Endodermal cell (in vitro differentiated cells): ENCODE measurements at regions not wholly inside any gene's neighbourhood (a gene's known extent, or its start where the extent isn't known, plus 50 kb on each side); places are given as distances from the start of the nearest gene placed in this dataset.
A peak's percentile ranks its signal among the peaks of the same experiment; 100 is the strongest.
"Not testable (repeated sequence)": the region's sequence is repeated elsewhere in the genome, so short reads cannot be mapped to it uniquely, and the experiment has no call there.

Experiments
- DNase-seq: peaks from one replicate; pipeline ENCODE4 v3.0.0-alpha.2; 2017
- H3K27ac ChIP-seq: 2 replicates; pipeline ENCODE4 v1.5.1; 2013; ENCODE audit warnings: mild to moderate bottlenecking, low read depth, low read length, moderate library complexity
- H3K27me3 ChIP-seq: 2 replicates; pipeline ENCODE4 v1.6.1; 2013; ENCODE audit warnings: mild to moderate bottlenecking, low read length, moderate library complexity; ENCODE audit not compliant: insufficient read depth, control insufficient read depth, poor library complexity, severe bottlenecking
- H3K36me3 ChIP-seq: 2 replicates; pipeline ENCODE4 v1.7.0; 2013; ENCODE audit warnings: mild to moderate bottlenecking, low read length, moderate library complexity; ENCODE audit not compliant: control insufficient read depth, insufficient read depth
- H3K4me1 ChIP-seq: one replicate; pipeline ENCODE4 v1.7.0; 2013; ENCODE audit warnings: low read length; ENCODE audit not compliant: control insufficient read depth, insufficient read depth
- H3K4me3 ChIP-seq: 2 replicates; pipeline ENCODE4 v1.5.1; 2013; ENCODE audit warnings: mild to moderate bottlenecking, low read length, moderate library complexity
- H3K9ac ChIP-seq: 2 replicates; pipeline ENCODE4 v1.6.1; 2013; ENCODE audit warnings: mild to moderate bottlenecking, low read length, moderate library complexity; ENCODE audit not compliant: poor library complexity, severe bottlenecking; ENCODE audit errors: extremely low read depth
- H3K9me3 ChIP-seq: 2 replicates; pipeline ENCODE4 v1.6.1; 2013; ENCODE audit warnings: mild to moderate bottlenecking, low read length, moderate library complexity; ENCODE audit not compliant: control insufficient read depth
- H3K27ac Mint-ChIP-seq: 2 replicates; pipeline ENCODE4 v1.8.0; 2020; ENCODE audit warnings: mixed read lengths
- H3K27me3 Mint-ChIP-seq: 2 replicates; pipeline ENCODE4 v1.8.0; 2021; ENCODE audit warnings: mild to moderate bottlenecking, mixed read lengths; ENCODE audit not compliant: insufficient read depth
- H3K36me3 Mint-ChIP-seq: 2 replicates; pipeline ENCODE4 v1.8.0; 2020; ENCODE audit warnings: low read depth, mixed read lengths
- H3K4me1 Mint-ChIP-seq: 2 replicates; pipeline ENCODE4 v1.8.0; 2020; ENCODE audit warnings: mixed read lengths
- H3K4me3 Mint-ChIP-seq: 2 replicates; pipeline ENCODE4 v1.8.0; 2020; ENCODE audit warnings: mild to moderate bottlenecking, moderate library complexity, mixed read lengths
- H3K9me3 Mint-ChIP-seq: 2 replicates; pipeline ENCODE4 v1.8.0; 2020; ENCODE audit warnings: mild to moderate bottlenecking, mixed read lengths
- WGBS, 2 experiments: methylation state at CpG; one replicate each; pipeline versions ENCODE4 v1.1.5 to v1.1.7; 2013; ENCODE audit warnings: missing lambda C conversion rate in 2 of 2, mixed read lengths in 1 of 2; ENCODE audit not compliant: insufficient coverage in 1 of 2, insufficient read length in 1 of 2; 5-methylcytosine and 5-hydroxymethylcytosine counted together
- TF ChIP-seq, protein P1 (sequence below): fragments of 200-600 bp; sonication (generic); conservative IDR thresholded peaks from 2 replicates; pipeline ENCODE4 v1.5.0; 2021; ENCODE audit warnings: antibody characterized with exemption, mild to moderate bottlenecking

DNA sequence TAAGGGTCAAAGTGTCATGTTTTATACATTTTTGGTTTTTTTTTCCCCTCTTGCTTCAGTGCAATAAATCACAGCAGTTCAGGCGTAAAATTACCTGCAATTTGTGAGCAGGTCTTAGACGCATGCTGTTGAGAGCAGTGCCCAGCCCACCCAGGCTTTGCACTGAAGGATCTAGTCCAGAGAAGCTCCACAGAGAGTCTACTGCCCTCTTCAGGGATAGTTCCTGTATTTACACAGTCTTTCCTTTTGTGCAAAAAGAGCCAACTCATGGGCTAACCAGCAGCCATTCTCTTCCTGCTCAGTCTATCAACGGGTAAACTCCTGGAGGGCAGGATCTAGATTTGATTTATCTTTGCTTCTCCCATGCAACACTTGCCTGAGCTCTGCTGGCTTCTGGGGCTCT lies 82.2 kb upstream of the NAMPT start:
- DNase-seq: peak; percentile 58
- TF ChIP-seq, protein P1, sequence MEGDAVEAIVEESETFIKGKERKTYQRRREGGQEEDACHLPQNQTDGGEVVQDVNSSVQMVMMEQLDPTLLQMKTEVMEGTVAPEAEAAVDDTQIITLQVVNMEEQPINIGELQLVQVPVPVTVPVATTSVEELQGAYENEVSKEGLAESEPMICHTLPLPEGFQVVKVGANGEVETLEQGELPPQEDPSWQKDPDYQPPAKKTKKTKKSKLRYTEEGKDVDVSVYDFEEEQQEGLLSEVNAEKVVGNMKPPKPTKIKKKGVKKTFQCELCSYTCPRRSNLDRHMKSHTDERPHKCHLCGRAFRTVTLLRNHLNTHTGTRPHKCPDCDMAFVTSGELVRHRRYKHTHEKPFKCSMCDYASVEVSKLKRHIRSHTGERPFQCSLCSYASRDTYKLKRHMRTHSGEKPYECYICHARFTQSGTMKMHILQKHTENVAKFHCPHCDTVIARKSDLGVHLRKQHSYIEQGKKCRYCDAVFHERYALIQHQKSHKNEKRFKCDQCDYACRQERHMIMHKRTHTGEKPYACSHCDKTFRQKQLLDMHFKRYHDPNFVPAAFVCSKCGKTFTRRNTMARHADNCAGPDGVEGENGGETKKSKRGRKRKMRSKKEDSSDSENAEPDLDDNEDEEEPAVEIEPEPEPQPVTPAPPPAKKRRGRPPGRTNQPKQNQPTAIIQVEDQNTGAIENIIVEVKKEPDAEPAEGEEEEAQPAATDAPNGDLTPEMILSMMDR: peak; percentile 69
- H3K36me3 Mint-ChIP-seq: no peaks in the 10 kb centered on the region
- H3K9ac ChIP-seq: no peak overlapping the region
- H3K27me3 Mint-ChIP-seq: peaks cover 4% of the 10 kb centered on the region
- H3K4me3 Mint-ChIP-seq: no peak overlapping the region
- no peak overlapping the region for H3K27ac ChIP-seq
- H3K4me1 ChIP-seq: peaks cover 7% of the 10 kb centered on the region
- H3K9me3 ChIP-seq: no peaks in the 10 kb centered on the region
- 82 to 100% methylated on average over 2 to 3 of the region's 3 CpGs for WGBS, 2 experiments
- no peaks in the 10 kb centered on the region for H3K27me3 ChIP-seq
- H3K4me3 ChIP-seq: no peak overlapping the region
- H3K36me3 ChIP-seq: no peaks in the 10 kb centered on the region
- H3K9me3 Mint-ChIP-seq: peaks cover 7% of the 10 kb centered on the region
- H3K4me1 Mint-ChIP-seq: peaks cover 4% of the 10 kb centered on the region
- H3K27ac Mint-ChIP-seq: peak overlapping the region; percentile 62

DNA sequence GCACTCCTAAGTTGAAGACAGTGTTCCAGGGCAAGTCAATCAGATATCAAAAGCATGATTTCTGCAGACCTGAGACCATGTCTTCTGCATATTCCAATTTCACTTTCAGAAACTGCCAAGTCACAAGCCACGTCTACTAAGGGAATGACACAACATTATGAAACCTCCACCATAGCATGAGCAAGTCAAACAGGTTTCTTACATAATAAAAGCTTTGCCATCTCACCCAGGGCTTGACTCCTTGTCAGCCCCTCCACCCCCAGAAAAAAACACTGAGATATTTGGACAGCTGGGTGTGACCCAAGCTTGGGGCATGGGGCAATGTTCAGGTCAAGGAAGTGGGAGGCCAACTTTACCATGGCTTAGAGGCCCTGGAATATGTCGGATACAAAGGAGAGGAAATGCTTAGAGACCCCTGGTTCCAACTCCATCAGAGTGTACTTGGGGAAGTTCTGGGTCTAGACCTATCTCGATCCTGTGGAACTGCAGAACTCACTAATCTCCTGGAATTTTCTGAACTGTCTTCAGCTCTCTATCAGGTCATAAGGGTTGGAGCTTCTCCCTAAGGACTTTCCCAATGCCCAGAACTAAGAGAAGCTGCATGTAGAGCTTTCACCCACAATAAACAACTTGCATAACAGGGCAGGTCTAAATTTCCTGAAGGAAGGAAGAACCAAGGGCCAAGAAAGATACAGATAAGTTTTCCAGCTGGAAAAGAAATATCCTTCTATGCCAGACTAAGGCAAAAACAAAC lies 80.6 kb upstream of the NAMPT start:
- Mint-ChIP-seq H3K36me3 (no peaks in the 10 kb centered on the region), H3K27me3 (peaks cover 7% of the 10 kb centered on the region), H3K27ac (no peak overlapping the region), H3K9me3 (peaks cover 9% of the 10 kb centered on the region), H3K4me1 (peaks cover 3% of the 10 kb centered on the region), H3K4me3 (no peak overlapping the region)
- 76 to 93% methylated on average over 3 of the region's 3 CpGs for WGBS, 2 experiments
- Histone ChIP-seq H3K36me3 (no peaks in the 10 kb centered on the region), H3K27ac (no peak overlapping the region), H3K9me3 (no peaks in the 10 kb centered on the region), H3K4me1 (peaks cover 4% of the 10 kb centered on the region), H3K4me3 (no peak overlapping the region), H3K27me3 (no peaks in the 10 kb centered on the region), H3K9ac (no peak overlapping the region)
- no peak for DNase-seq
- TF ChIP-seq, protein P1: no peak

DNA sequence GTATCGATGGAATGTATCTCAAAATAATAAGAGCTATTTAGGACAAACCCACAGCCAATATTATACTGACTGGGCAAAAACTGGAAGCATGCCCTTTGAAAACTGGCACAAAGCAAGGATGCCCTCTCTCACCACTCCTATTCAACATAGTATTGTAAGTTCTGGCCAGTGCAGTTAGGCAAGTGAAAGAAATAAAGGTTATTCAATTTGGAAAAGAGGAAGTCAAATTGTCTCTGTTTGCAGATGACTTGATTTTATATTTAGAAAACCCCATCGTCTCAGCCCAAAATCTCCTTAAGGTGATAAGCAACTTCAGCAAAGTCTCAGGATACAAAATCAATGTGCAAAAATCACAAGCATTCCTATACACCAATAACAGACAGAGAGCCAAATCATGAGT lies 77.7 kb upstream of the NAMPT start:
- H3K27ac Mint-ChIP-seq, H3K4me3 ChIP-seq, H3K9me3 Mint-ChIP-seq, H3K4me3 Mint-ChIP-seq, H3K27me3 ChIP-seq, H3K4me1 ChIP-seq, H3K27me3 Mint-ChIP-seq, H3K9me3 ChIP-seq, DNase-seq, H3K36me3 ChIP-seq, H3K9ac ChIP-seq, H3K4me1 Mint-ChIP-seq, H3K36me3 Mint-ChIP-seq, H3K27ac ChIP-seq: not testable (repeated sequence)
- WGBS, 2 experiments: 83 to 89% methylated on average over 1 to 2 of the region's 2 CpGs
